B cell (primary cell): ENCODE measurements at regions not wholly inside any gene's neighbourhood (a gene's known extent, or its start where the extent isn't known, plus 50 kb on each side); places are given as distances from the start of the nearest gene placed in this dataset.

Experiments
- ATAC-seq: fragments of 200-7000 bp; cut with Tn5 transposase; one replicate; pipeline ENCODE4 v1.10.0; 2021; ENCODE audit warnings: low read depth, mild to moderate bottlenecking, moderate number of reproducible peaks, moderate library complexity
- CTCF ChIA-PET: fragments of 350-600 bp; sonication (Branson Sonifier 250); formaldehyde crosslinking; loops from one replicate; lab custom pipeline; 2021; ENCODE audit warnings: antibody characterized with exemption, inconsistent platforms; lab: Charles Lee
- POLR2A ChIA-PET: fragments of 350-600 bp; sonication (Branson Sonifier 250); formaldehyde crosslinking; loops from one replicate; lab custom pipeline; 2021; ENCODE audit warnings: antibody characterized with exemption; lab: Charles Lee
- DNase-seq: peaks from one replicate; pipeline ENCODE4 v3.0.0; 2013
- H2AFZ ChIP-seq: 2 replicates; pipeline ENCODE4 v1.6.1; 2012; ENCODE audit warnings: mild to moderate bottlenecking, low read depth, low read length; ENCODE audit not compliant: insufficient read depth, poor library complexity, severe bottlenecking
- H3K27ac ChIP-seq, 2 donors: 1 replicate in 1 of 2; 2 replicates in 1 of 2; pipeline ENCODE4 v1.5.1; 2012 to 2013; ENCODE audit warnings: low read length in 2 of 2, mild to moderate bottlenecking in 2 of 2, moderate library complexity in 1 of 2
- H3K27me3 ChIP-seq, 4 experiments: fragments of 200-600 bp in 1 of 4; sonication (generic) in 1 of 4; replicated peaks in 1 of 4; 1 replicate in 2 of 4; 2 replicates in 2 of 4; pipeline versions ENCODE4 v1.6.1 to v1.7.0; 2013 to 2016; ENCODE audit warnings: low read length in 3 of 4, mild to moderate bottlenecking in 2 of 4, mixed read lengths in 1 of 4, moderate library complexity in 1 of 4; ENCODE audit not compliant: insufficient read depth in 4 of 4, control insufficient read depth in 3 of 4; ENCODE audit errors: control extremely low read depth in 1 of 4
- H3K36me3 ChIP-seq, 2 experiments: replicated peaks in 1 of 2; 1 replicate in 1 of 2; 2 replicates in 1 of 2; pipeline versions ENCODE4 v1.6.1 to v1.7.1; 2013; ENCODE audit warnings: low read length in 1 of 2; ENCODE audit not compliant: insufficient read depth in 2 of 2, control insufficient read depth in 1 of 2; ENCODE audit errors: control extremely low read depth in 1 of 2, extremely low read depth in 1 of 2
- H3K4me1 ChIP-seq, 2 donors: fragments of 200-600 bp in 1 of 2; sonication (generic) in 1 of 2; 1 replicate in 1 of 2; 2 replicates in 1 of 2; pipeline versions ENCODE4 v1.5.1 to v1.6.1; 2013 to 2017; ENCODE audit warnings: low read length in 2 of 2; ENCODE audit not compliant: control insufficient read depth in 2 of 2, insufficient read depth in 2 of 2
- H3K4me2 ChIP-seq: replicated peaks from 2 replicates; pipeline ENCODE3; 2012; ENCODE audit warnings: mild to moderate bottlenecking, low read depth, low read length; ENCODE audit not compliant: poor library complexity, severe bottlenecking
- H3K4me3 ChIP-seq, 5 experiments: fragments of 200-600 bp in 1 of 5; sonication (generic) in 1 of 5; 1 replicate in 3 of 5; 2 replicates in 2 of 5; pipeline versions ENCODE4 v1.5.1 to v1.7.0; 2011 to 2016; ENCODE audit warnings: low read length in 4 of 5, mild to moderate bottlenecking in 4 of 5, low read depth in 2 of 5, control low read depth in 1 of 5, moderate library complexity in 1 of 5; ENCODE audit not compliant: insufficient read depth in 1 of 5; ENCODE audit errors: control extremely low read depth in 1 of 5, extremely low read depth in 1 of 5
- H3K79me2 ChIP-seq: fragments of 200-600 bp; sonication (generic); one replicate; pipeline ENCODE4 v1.6.0; 2016; ENCODE audit warnings: low read length; ENCODE audit not compliant: control insufficient read depth, insufficient read depth
- H3K9ac ChIP-seq: fragments of 200-600 bp; sonication (generic); 2 replicates; pipeline ENCODE4 v1.6.1; 2017; ENCODE audit warnings: mild to moderate bottlenecking, low read length, moderate library complexity
- H3K9me3 ChIP-seq, 3 donors: one replicate each; pipeline versions ENCODE4 v1.6.1 to v1.7.1; 2013; ENCODE audit warnings: low read length in 2 of 3; ENCODE audit not compliant: control insufficient read depth in 2 of 3, insufficient read depth in 1 of 3; ENCODE audit errors: control extremely low read depth in 1 of 3
- H4K20me1 ChIP-seq: 2 replicates; pipeline ENCODE4 v1.6.0; 2012; ENCODE audit warnings: mild to moderate bottlenecking, low read length; ENCODE audit not compliant: insufficient read depth, control insufficient read depth, poor library complexity, severe bottlenecking
- H3K27ac Mint-ChIP-seq: one replicate; pipeline ENCODE4 v1.8.0; 2021; ENCODE audit warnings: mixed read lengths
- H3K27me3 Mint-ChIP-seq: one replicate; pipeline ENCODE4 v1.8.0; 2021; ENCODE audit warnings: mixed read lengths
- H3K4me1 Mint-ChIP-seq: one replicate; pipeline ENCODE4 v1.8.0; 2021; ENCODE audit warnings: mixed read lengths
- H3K4me3 Mint-ChIP-seq: one replicate; pipeline ENCODE4 v1.8.0; 2021; ENCODE audit warnings: mixed read lengths
- H3K9me3 Mint-ChIP-seq: one replicate; pipeline ENCODE4 v1.8.0; 2022; ENCODE audit warnings: mixed read lengths; ENCODE audit not compliant: insufficient read depth
- CTCF ChIP-seq: fragments of 200-600 bp; IDR thresholded peaks from one replicate; pipeline ENCODE4 v1.8.0; 2022; ENCODE audit warnings: antibody characterized with exemption, mild to moderate bottlenecking
- EZH2 ChIP-seq: IDR thresholded peaks from 2 replicates; pipeline ENCODE4 v1.6.1; 2012; ENCODE audit warnings: borderline replicate concordance, low read depth, mild to moderate bottlenecking, moderate library complexity, low read length; ENCODE audit not compliant: insufficient read depth, poor library complexity, severe bottlenecking
- WGBS: methylation state at CpG from one replicate; pipeline ENCODE4 v1.1.5; 2013; ENCODE audit warnings: missing lambda C conversion rate; ENCODE audit not compliant: insufficient coverage; 5-methylcytosine and 5-hydroxymethylcytosine counted together
- intact Hi-C: fragments of 100-400 bp; cut with micrococcal nuclease; formaldehyde crosslinking; loops from one replicate; pipeline ENCODE4 v1.10.0; 2022

- no peak for ATAC-seq
- 94% methylated on average over 4 of the region's 5 CpGs for WGBS
These were observed 126.1 kb upstream of the CTNNB1 start for GRCh38 chr3:41073190-41073589.

GRCh38 chr3:41075975-41076374 lies 123.3 kb upstream of the CTNNB1 start:
- Mint-ChIP-seq H3K27me3 (no peaks in the 10 kb centered on the region), H3K9me3 (no peaks in the 10 kb centered on the region), H3K27ac (no peak overlapping the region), H3K4me3 (no peak overlapping the region), H3K4me1 (no peaks in the 10 kb centered on the region)
- 81% methylated on average over 7 of the region's 7 CpGs for whole genome bisulfite sequencing
- ChIA-PET CTCF (no interaction called here), POLR2A (no interaction called here)
- Histone ChIP-seq H3K4me2 (no peak overlapping the region), H2AFZ (no peak overlapping the region), H4K20me1 (no peaks in the 10 kb centered on the region), H3K4me3 (no peak overlapping the region), H3K4me1 (no peaks in the 10 kb centered on the region), H3K27me3 (peaks cover 0 to 12% (median 0%) of the 10 kb centered on the region in 4 experiments), H3K27ac (no peak overlapping the region), H3K9ac (no peak overlapping the region), H3K79me2 (no peaks in the 10 kb centered on the region), H3K36me3 (no peaks in the 10 kb centered on the region), H3K9me3 (no peaks in the 10 kb centered on the region)
- no peak for TF ChIP-seq CTCF
- TF ChIP-seq EZH2 = no peak
- intact Hi-C loops = no loop called here
- DNase-seq (no peak), ATAC-seq (no peak)

More at GRCh38 chr3:41073190-41073589, 126.1 kb upstream of the CTNNB1 start:
- Histone ChIP-seq H3K9me3 (no peaks in the 10 kb centered on the region), H3K4me1 (no peaks in the 10 kb centered on the region), H3K79me2 (no peaks in the 10 kb centered on the region), H3K36me3 (no peaks in the 10 kb centered on the region), H2AFZ (no peak overlapping the region), H3K4me3 (no peak overlapping the region), H3K9ac (no peak overlapping the region), H3K27me3 (peaks cover 0 to 9% (median 0%) of the 10 kb centered on the region in 4 experiments), H3K4me2 (no peak overlapping the region), H4K20me1 (no peaks in the 10 kb centered on the region), H3K27ac (no peak overlapping the region)
- peaks cover 5% of the 10 kb centered on the region for H3K27me3 Mint-ChIP-seq
- ChIA-PET POLR2A (no interaction called here), CTCF (no interaction called here)
- TF ChIP-seq EZH2 (no peak), CTCF (no peak)
- no peak overlapping the region for H3K27ac Mint-ChIP-seq
- DNase-seq = no peak
- no peak overlapping the region for H3K4me3 Mint-ChIP-seq
- H3K4me1 Mint-ChIP-seq = no peaks in the 10 kb centered on the region
- intact Hi-C loops = no loop called here
- no peaks in the 10 kb centered on the region for H3K9me3 Mint-ChIP-seq
